GM12874 (cell line): ENCODE measurements at regions not wholly inside any gene's neighbourhood (a gene's known extent, or its start where the extent isn't known, plus 50 kb on each side); places are given as distances from the start of the nearest gene placed in this dataset.

Experiments
- TF ChIP-seq, protein P1 (sequence below): IDR thresholded peaks from 2 replicates; pipeline ENCODE4 v1.5.1; 2011; ENCODE audit warnings: low read depth, mild to moderate bottlenecking, control low read depth, low read length, moderate library complexity; ENCODE audit not compliant: insufficient read depth

DNA sequence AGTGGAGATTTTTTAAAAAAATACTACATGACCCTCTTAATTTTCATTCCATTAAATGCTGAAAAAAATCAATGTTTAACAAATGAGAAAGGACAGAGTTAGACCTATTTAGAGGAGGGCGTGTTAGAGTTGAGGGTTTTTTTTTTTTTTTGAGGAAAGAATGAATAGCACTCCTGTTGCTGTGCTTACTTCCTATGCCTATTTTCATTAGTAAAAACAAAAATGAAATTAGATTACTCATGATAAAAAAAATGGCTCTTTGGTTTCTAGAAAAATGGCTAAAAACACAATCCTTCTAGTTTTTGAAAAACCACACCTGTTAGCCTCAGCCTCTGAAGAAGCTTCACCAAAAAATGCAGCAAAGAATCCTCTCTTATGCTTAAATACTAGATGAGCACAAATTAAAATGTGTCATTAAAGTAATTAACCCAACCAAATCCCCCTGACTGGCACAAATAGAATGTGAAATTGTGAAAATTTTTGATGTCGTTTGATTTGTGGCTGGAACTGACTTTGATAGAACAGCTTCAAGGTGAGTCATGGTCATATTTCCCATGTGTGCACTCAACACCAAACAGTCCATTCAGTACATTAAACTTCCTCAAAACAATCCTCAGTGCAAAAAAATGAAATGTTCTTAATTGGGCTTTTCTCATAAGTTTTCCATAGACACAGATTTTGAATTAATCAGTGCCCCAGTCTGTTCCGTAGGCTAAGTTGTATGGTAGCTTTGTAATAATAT lies 98.0 kb downstream of the MACIR start:
- TF ChIP-seq, protein P1, sequence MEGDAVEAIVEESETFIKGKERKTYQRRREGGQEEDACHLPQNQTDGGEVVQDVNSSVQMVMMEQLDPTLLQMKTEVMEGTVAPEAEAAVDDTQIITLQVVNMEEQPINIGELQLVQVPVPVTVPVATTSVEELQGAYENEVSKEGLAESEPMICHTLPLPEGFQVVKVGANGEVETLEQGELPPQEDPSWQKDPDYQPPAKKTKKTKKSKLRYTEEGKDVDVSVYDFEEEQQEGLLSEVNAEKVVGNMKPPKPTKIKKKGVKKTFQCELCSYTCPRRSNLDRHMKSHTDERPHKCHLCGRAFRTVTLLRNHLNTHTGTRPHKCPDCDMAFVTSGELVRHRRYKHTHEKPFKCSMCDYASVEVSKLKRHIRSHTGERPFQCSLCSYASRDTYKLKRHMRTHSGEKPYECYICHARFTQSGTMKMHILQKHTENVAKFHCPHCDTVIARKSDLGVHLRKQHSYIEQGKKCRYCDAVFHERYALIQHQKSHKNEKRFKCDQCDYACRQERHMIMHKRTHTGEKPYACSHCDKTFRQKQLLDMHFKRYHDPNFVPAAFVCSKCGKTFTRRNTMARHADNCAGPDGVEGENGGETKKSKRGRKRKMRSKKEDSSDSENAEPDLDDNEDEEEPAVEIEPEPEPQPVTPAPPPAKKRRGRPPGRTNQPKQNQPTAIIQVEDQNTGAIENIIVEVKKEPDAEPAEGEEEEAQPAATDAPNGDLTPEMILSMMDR, result no peak

DNA sequence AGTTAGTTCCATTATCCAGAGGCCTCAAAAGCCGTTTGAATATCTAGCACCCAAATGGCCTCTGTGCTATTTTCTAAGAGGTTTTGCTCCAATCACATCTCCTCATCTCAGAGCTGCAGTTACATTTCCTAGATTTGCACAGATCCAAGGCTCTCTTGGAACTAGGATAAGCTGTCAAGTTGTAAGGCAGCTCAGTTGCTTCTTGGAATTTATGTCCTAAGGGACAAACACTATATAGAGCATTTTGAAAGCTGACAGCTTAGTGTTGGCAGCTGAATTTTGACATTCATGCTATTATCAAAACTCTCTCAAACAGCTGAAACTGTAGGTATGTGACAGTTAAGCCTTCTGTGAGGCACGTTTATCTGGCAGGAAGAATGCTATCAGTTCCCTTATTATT lies 97.0 kb downstream of the MACIR start:
- TF ChIP-seq, protein P1, result no peak

DNA sequence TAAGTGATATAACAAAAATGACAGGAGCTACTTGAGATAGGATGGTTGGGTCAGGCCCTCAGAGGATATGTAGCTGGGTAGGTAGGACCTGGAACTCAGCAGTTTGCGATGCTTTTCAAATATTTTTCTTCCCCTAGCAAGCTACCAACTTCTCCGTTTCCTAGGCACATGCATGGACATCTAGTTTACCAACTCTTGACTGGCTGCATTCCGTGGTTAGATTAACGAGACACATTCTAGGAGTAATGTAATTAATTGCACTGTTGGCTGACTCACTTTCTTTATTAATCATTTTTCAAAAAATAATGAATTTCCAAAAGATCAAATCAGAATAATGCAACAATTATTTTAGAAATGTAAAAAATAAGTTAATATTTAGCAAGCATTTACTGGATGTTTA lies 95.9 kb downstream of the MACIR start:
- TF ChIP-seq, protein P1, result no peak

DNA sequence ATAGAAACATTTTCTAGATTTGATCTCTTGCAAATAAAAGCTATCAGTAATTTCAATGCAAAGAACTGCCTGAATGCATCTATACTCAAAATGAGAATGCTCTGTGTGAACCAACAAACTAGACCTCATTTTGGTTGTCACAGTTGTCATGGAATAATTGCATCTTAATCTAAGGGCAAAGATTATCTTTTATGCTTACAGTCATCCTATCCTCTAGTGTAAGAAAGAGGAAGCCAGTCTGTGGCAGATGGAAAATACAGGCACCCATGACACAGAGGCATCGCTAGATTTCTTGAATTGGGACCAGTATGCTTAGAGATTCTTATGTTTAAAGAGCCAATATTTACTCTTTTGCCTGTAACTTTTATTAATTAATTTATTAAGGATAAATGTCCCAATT lies 95.0 kb downstream of the MACIR start:
- TF ChIP-seq, protein P1, result no peak

DNA sequence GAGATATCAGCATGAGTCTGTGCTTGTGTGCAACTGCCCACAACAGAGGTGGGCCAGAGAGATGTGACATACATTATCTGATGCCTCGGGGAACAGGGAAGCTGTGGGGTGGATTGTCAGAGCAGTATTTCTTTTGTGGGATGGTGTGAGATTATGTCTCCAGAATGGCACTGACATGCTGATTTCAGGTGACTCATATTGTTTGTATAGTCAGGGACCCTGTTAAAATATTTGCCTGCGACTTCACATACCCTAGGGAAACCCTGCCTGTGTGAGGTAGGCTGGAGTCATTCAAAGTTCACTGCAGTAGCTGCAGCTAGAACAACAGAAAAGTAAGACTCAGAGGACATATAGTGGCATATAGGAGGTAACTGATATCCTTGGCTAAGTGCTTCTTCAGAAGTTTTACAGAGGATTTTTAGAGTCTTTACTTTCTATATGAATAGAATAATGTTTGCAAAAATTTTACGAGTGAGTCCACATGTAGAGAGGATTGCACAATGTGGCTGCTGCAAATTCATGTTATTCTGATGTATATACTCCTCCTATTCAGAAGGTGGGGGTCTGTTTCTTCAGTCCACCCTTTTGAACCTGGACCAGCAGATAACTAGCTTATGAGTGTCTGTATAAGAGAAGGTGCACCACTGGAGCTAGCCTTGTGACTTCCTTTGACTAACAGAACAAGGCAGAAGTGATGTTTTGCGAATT lies 89.3 kb downstream of the MACIR start:
- TF ChIP-seq, protein P1, result no peak

DNA sequence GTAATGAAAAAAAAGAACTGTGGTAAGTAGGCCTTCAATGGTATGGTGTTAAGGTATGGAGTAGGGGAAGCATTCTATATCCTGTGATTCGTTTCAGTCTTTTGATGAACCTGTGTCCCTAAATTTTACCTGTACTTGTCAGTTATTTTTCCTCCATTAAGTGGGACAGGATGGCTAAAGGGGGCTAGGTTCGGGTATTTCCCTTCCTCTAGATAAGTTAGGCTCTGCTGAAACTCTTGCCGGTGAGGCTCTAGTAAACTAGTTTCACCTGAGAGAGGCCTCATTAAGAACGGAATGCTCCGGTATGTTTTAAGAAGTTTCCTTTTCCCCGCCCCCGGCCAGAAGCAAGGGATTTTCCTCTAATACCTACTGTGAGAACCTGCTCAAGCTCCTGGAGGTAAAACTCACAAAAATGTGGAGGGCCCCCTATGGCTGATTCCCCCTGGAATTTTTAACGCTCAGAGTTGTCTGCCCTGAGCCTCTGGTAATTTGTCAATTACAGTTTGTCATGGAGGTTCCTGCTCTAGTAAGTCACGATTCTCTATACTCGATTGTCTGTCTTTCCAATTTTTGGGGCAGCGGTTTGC lies 87.7 kb downstream of the MACIR start:
- TF ChIP-seq, protein P1, result no peak

DNA sequence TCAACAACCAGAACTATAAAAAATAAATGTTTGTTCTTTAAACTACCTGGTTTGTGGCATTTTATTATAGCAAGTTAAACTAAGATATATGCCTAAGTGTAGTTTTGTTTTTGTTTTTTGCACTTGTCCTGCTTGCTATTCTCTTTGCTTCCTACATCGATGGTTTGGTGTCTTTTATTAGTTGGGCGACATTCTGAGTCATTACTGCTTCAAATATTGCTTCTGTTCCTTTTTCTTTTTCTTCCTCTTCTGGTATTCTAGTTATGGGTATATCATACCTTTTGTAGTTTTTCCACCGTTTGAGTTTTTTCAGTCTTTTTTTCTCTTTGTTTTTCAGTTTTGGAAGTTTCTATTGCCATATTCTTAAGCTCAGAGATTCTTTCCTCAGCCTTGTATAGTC lies 86.9 kb downstream of the MACIR start:
- TF ChIP-seq, protein P1, result no peak
